SW 1271 (cell line): ENCODE measurements at regions not wholly inside any gene's neighbourhood (a gene's known extent, or its start where the extent isn't known, plus 50 kb on each side); places are given as distances from the start of the nearest gene placed in this dataset.

Experiments
- DNase-seq, 2 experiments: peaks; one replicate each; lab custom pipeline; 2025; lab: John Stamatoyannopoulos, UW

DNA sequence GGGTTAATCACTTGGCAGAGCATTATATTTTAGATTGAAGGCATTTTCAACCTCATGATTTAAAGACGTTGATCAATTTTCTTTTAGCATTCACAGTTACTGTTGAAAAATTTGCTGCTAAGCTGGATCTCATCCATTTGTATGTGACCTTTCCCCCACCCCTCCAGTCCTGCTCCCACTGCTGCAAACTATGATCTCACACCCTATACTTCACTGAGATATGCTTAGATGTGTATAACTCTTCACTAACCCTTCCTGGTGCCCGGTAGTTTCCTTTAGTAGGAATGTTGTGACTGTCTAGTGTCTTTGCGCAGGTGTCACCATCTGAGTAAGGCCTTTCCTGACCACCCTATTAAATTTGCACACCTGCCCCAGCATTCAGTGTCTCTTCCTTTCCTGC is 67.0 kb upstream of the C1orf21 start:
- no peak for DNase-seq

GRCh38 chr1:184322253-184322652 is 64.6 kb upstream of the C1orf21 start:
- no peak for DNase-seq

DNA sequence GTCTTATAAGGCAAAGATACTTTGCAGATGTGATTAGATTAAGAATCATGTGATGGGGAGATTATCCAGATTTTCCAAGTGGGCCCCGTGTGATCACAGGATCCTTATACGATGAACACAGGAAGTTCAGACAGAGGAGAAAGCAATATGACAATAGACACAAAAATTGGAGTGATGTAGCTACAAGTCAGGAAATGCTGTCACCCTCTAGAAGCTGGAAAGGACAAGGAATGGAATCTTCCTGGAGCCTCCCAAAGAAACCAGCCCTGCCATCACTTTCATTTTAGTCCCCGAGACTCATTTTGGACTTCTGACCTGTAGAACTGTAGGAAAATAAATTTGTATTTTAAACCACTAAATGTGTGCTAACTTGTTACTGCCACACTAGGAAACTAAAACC is 61.9 kb upstream of the C1orf21 start:
- DNase-seq: no peak

GRCh38 chr1:184326278-184326677 is 60.6 kb upstream of the C1orf21 start:
- no peak for DNase-seq

- no peak for DNase-seq
Observed at GRCh38 chr1:184329245-184329953, 57.4 kb upstream of the C1orf21 start.

DNA sequence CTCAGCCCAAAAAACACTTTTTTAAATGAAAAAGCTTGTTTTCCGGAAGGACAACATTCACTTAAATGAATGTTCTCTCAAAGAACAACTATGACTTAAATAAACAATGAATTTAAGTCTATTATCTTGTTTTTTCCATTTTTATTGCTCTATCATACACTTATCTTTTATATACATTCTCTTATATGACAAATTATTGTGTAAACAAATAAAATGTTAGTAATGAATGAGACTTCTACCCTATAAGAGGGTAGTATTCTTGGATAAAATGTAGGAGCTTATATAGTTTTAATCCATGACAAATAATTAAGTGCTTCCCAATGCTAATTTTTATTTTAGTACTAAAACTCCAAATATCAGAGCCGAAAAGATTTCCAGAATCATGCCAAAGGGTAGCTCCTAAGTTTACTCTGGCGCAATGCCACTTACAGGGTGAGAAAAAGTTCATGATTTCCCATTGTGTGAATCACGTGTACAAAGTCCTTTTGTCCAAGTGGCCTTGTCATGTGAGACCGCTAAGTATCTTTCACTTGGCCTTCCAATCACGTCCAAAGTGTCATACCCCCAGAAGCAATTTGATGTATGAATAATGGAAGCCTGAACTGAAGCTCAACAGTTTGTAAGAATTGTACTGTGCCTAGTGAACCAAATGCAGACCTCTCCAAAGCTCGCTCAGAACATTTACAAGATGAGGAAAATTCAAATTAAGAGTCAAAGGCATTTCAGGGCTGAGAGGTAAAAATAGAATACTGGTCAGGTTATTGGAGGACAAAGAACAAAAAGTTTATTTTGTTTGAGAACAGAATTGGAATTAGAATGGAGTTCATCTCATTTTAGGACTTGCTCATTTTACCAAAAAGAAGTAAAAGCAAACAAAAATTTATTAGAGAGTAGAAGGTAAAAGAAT is 56.6 kb upstream of the C1orf21 start:
- DNase-seq: no peak

DNA sequence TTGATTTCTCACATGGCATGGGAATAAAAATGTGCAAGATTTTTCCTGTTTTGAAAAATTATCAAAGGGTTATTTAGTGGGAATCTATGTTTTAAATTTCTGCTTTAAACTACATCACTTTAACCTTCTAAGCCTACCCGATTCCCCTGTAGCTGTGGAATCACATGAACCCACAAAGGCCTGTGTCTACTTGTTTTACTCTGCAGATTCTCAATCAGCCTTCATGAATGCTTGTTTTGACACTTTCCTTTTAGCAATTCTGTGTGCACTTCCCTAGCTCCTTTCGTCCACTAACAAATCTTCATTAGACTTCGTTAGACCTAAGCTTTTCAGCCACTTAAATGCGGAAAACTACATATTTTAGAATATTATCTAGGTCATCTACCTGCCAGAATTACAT is 56.0 kb upstream of the C1orf21 start:
- no peak for DNase-seq
